Mesenchymal stem cell (in vitro differentiated cells and primary cell): ENCODE measurements at regions not wholly inside any gene's neighbourhood (a gene's known extent, or its start where the extent isn't known, plus 50 kb on each side); places are given as distances from the start of the nearest gene placed in this dataset.

Source experiments
- DNase-seq: peaks from one replicate; pipeline ENCODE4 v3.0.0-alpha.2; 2013
- H2AFZ ChIP-seq: one replicate; pipeline ENCODE4 v1.6.1; 2013; ENCODE audit warnings: low read depth, mild to moderate bottlenecking, control low read depth, inconsistent platforms, low read length, moderate library complexity
- H2AK5ac ChIP-seq: 2 replicates; pipeline ENCODE4 v1.6.1; 2013; ENCODE audit warnings: low read length, moderate library complexity, mild to moderate bottlenecking, inconsistent platforms; ENCODE audit not compliant: severe bottlenecking
- H2BK120ac ChIP-seq: one replicate; pipeline ENCODE4 v1.6.1; 2013; ENCODE audit warnings: low read depth, mild to moderate bottlenecking, inconsistent platforms, low read length, moderate library complexity
- H2BK12ac ChIP-seq, 2 experiments: one replicate each; pipeline ENCODE4 v1.6.1; 2013; ENCODE audit warnings: inconsistent platforms in 2 of 2, low read length in 2 of 2, mild to moderate bottlenecking in 2 of 2, moderate library complexity in 2 of 2, control low read depth in 1 of 2
- H2BK15ac ChIP-seq: one replicate; pipeline ENCODE4 v1.6.1; 2013; ENCODE audit warnings: mild to moderate bottlenecking, low read depth, inconsistent platforms; ENCODE audit not compliant: poor library complexity, severe bottlenecking
- H2BK5ac ChIP-seq: 2 replicates; pipeline ENCODE4 v1.6.1; 2013; ENCODE audit warnings: low read depth, mild to moderate bottlenecking, low read length, control low read depth, inconsistent platforms; ENCODE audit not compliant: poor library complexity, severe bottlenecking
- H3K14ac ChIP-seq, 2 experiments: one replicate each; pipeline ENCODE4 v1.6.1; 2013; ENCODE audit warnings: inconsistent platforms in 2 of 2, low read length in 2 of 2, control low read depth in 1 of 2, mild to moderate bottlenecking in 1 of 2, moderate library complexity in 1 of 2
- H3K18ac ChIP-seq, 2 experiments: one replicate each; pipeline ENCODE4 v1.6.1; 2013; ENCODE audit warnings: inconsistent platforms in 2 of 2, low read length in 2 of 2, control low read depth in 1 of 2, low read depth in 1 of 2, mild to moderate bottlenecking in 1 of 2
- H3K23ac ChIP-seq, 2 experiments: one replicate each; pipeline ENCODE4 v1.6.1; 2013; ENCODE audit warnings: inconsistent platforms in 2 of 2, low read length in 2 of 2, mild to moderate bottlenecking in 2 of 2, moderate library complexity in 2 of 2, control low read depth in 1 of 2
- H3K27ac ChIP-seq: 2 replicates; pipeline ENCODE4 v1.5.1; 2013; ENCODE audit warnings: mild to moderate bottlenecking, moderate library complexity, low read length, control low read depth, inconsistent platforms; ENCODE audit not compliant: poor library complexity, severe bottlenecking
- H3K27me3 ChIP-seq, 2 experiments: 2 replicates each; pipeline versions ENCODE4 v1.6.1 to v1.7.0; 2013; ENCODE audit warnings: low read length in 2 of 2, mild to moderate bottlenecking in 2 of 2, moderate library complexity in 2 of 2, control low read depth in 1 of 2, inconsistent platforms in 1 of 2; ENCODE audit not compliant: control insufficient read depth in 1 of 2, insufficient read depth in 1 of 2
- H3K36me3 ChIP-seq, 2 experiments: 2 replicates each; pipeline versions ENCODE4 v1.6.1 to v1.7.0; 2013; ENCODE audit warnings: low read length in 2 of 2, control low read depth in 1 of 2, inconsistent platforms in 1 of 2, low read depth in 1 of 2, mild to moderate bottlenecking in 1 of 2; ENCODE audit not compliant: insufficient read depth in 2 of 2, control insufficient read depth in 1 of 2
- H3K4ac ChIP-seq, 2 experiments: one replicate each; pipeline ENCODE4 v1.6.1; 2013; ENCODE audit warnings: inconsistent platforms in 2 of 2, low read length in 2 of 2, mild to moderate bottlenecking in 2 of 2, moderate library complexity in 2 of 2, control low read depth in 1 of 2, low read depth in 1 of 2
- H3K4me1 ChIP-seq: 2 replicates; pipeline ENCODE4 v1.6.1; 2013; ENCODE audit warnings: low read depth, low read length, control low read depth; ENCODE audit not compliant: control insufficient read depth, insufficient read depth
- H3K4me2 ChIP-seq: 2 replicates; pipeline ENCODE4 v1.6.1; 2013; ENCODE audit warnings: low read length, mild to moderate bottlenecking, inconsistent platforms; ENCODE audit not compliant: poor library complexity, severe bottlenecking
- H3K4me3 ChIP-seq, 2 experiments: 2 replicates each; pipeline versions ENCODE4 v1.5.1 to v1.7.0; 2013; ENCODE audit warnings: low read length in 2 of 2, mild to moderate bottlenecking in 2 of 2, control low read depth in 1 of 2, low read depth in 1 of 2; ENCODE audit not compliant: insufficient read depth in 1 of 2
- H3K79me1 ChIP-seq: replicated peaks from 2 replicates; pipeline ENCODE4 v1.6.1; 2013; ENCODE audit warnings: mild to moderate bottlenecking, control low read depth, low read length, inconsistent platforms; ENCODE audit not compliant: poor library complexity, severe bottlenecking
- H3K9ac ChIP-seq: 2 replicates; pipeline ENCODE4 v1.7.0; 2013; ENCODE audit warnings: mild to moderate bottlenecking, low read length, moderate library complexity
- H3K9me3 ChIP-seq: 2 replicates; pipeline ENCODE4 v1.7.0; 2013; ENCODE audit warnings: mild to moderate bottlenecking, low read length; ENCODE audit not compliant: control insufficient read depth
- H4K8ac ChIP-seq: one replicate; pipeline ENCODE4 v1.6.1; 2013; ENCODE audit warnings: inconsistent platforms, mild to moderate bottlenecking, low read length, moderate library complexity
- H4K91ac ChIP-seq: one replicate; pipeline ENCODE4 v1.6.1; 2013; ENCODE audit warnings: mild to moderate bottlenecking, low read length, inconsistent platforms
- WGBS: methylation state at CpG from one replicate; pipeline ENCODE4 v1.1.7; 2013; ENCODE audit warnings: mixed read lengths; 5-methylcytosine and 5-hydroxymethylcytosine counted together

- no peak for DNase-seq
- no peak overlapping the region for H3K18ac ChIP-seq
- no peak overlapping the region for H2AFZ ChIP-seq
- H3K4ac ChIP-seq: no peak overlapping the region
- H3K36me3 ChIP-seq: no peaks in the 10 kb centered on the region
- no peak overlapping the region for H2BK5ac ChIP-seq
- no peak overlapping the region for H4K8ac ChIP-seq
- H3K4me3 ChIP-seq: no peak overlapping the region
- no peak overlapping the region for H3K9ac ChIP-seq
- H3K79me1 ChIP-seq: no peaks in the 10 kb centered on the region
- peaks cover 3% of the 10 kb centered on the region for H3K9me3 ChIP-seq
- no peak overlapping the region for H4K91ac ChIP-seq
- no peaks in the 10 kb centered on the region for H3K27me3 ChIP-seq
- no peak overlapping the region for H3K27ac ChIP-seq
- no peak overlapping the region for H3K4me2 ChIP-seq
- no peak overlapping the region for H3K14ac ChIP-seq
- H2BK12ac ChIP-seq: no peak overlapping the region
- 95% methylated on average over 1 of the region's 1 CpG for WGBS
- no peak overlapping the region for H2BK15ac ChIP-seq
- no peaks in the 10 kb centered on the region for H3K4me1 ChIP-seq
- H3K23ac ChIP-seq: no peak overlapping the region
- no peak overlapping the region for H2BK120ac ChIP-seq
- no peak overlapping the region for H2AK5ac ChIP-seq
Measured at GRCh38 chr11:121839781-121840180, 276.2 kb downstream of the BLID start.

GRCh38 chr11:121838571-121838970, 277.4 kb downstream of the BLID start:
- Histone ChIP-seq H3K9me3 (peaks cover 16% of the 10 kb centered on the region), H4K91ac (no peak overlapping the region)

GRCh38 chr11:121833970-121834369, 282.0 kb downstream of the BLID start:
- H4K8ac ChIP-seq: no peak overlapping the region
- DNase-seq: no peak
- H2AK5ac ChIP-seq: no peak overlapping the region
- H3K36me3 ChIP-seq: no peaks in the 10 kb centered on the region
- no peak overlapping the region for H3K14ac ChIP-seq
- H3K27me3 ChIP-seq: no peaks in the 10 kb centered on the region
- H3K9ac ChIP-seq: no peak overlapping the region
- H3K4ac ChIP-seq: no peak overlapping the region
- H2AFZ ChIP-seq: no peak overlapping the region
- H2BK12ac ChIP-seq: no peak overlapping the region
- H3K23ac ChIP-seq: no peak overlapping the region
- H2BK5ac ChIP-seq: no peak overlapping the region
- H3K4me3 ChIP-seq: no peak overlapping the region
- no peak overlapping the region for H3K4me2 ChIP-seq
- H3K4me1 ChIP-seq: no peaks in the 10 kb centered on the region
- H2BK15ac ChIP-seq: no peak overlapping the region
- H4K91ac ChIP-seq: no peak overlapping the region
- H3K18ac ChIP-seq: no peak overlapping the region
- no peak overlapping the region for H2BK120ac ChIP-seq
- no peak overlapping the region for H3K27ac ChIP-seq
- peaks cover 34% of the 10 kb centered on the region for H3K9me3 ChIP-seq
- H3K79me1 ChIP-seq: no peaks in the 10 kb centered on the region

More at GRCh38 chr11:121838571-121838970, 277.4 kb downstream of the BLID start:
- Histone ChIP-seq H4K8ac (no peak overlapping the region), H3K27me3 (no peaks in the 10 kb centered on the region), H2BK5ac (no peak overlapping the region), H2AK5ac (no peak overlapping the region), H3K18ac (no peak overlapping the region), H3K4me3 (no peak overlapping the region), H3K4me1 (no peaks in the 10 kb centered on the region), H3K36me3 (no peaks in the 10 kb centered on the region), H2AFZ (no peak overlapping the region), H3K4me2 (no peak overlapping the region), H2BK120ac (no peak overlapping the region), H2BK15ac (no peak overlapping the region), H3K4ac (no peak overlapping the region), H3K79me1 (no peaks in the 10 kb centered on the region), H3K23ac (no peak overlapping the region), H3K9ac (no peak overlapping the region), H3K14ac (no peak overlapping the region), H2BK12ac (no peak overlapping the region), H3K27ac (no peak overlapping the region)
- DNase-seq: no peak
- WGBS: 75% methylated on average over 1 of the region's 1 CpG

- no peak overlapping the region for H3K14ac ChIP-seq
- no peak overlapping the region for H2BK120ac ChIP-seq
- no peak overlapping the region for H2BK15ac ChIP-seq
- no peak overlapping the region for H3K27ac ChIP-seq
- no peaks in the 10 kb centered on the region for H3K79me1 ChIP-seq
- DNase-seq: peak; percentile 96
- H4K8ac ChIP-seq: no peak overlapping the region
- H3K23ac ChIP-seq: no peak overlapping the region
- H3K4me3 ChIP-seq: peak overlapping the region in 1 of 2 experiments; percentile 27
- H3K4me1 ChIP-seq: no peaks in the 10 kb centered on the region
- no peak overlapping the region for H3K4ac ChIP-seq
- peak overlapping the region; percentile 80 for H3K9ac ChIP-seq
- H2BK12ac ChIP-seq: no peak overlapping the region
- H3K4me2 ChIP-seq: no peak overlapping the region
- H3K27me3 ChIP-seq: no peaks in the 10 kb centered on the region
- H2BK5ac ChIP-seq: no peak overlapping the region
- peaks cover 25% of the 10 kb centered on the region for H3K9me3 ChIP-seq
- H2AK5ac ChIP-seq: no peak overlapping the region
- no peaks in the 10 kb centered on the region for H3K36me3 ChIP-seq
- H2AFZ ChIP-seq: no peak overlapping the region
- H4K91ac ChIP-seq: no peak overlapping the region
- WGBS: 11% methylated on average over 2 of the region's 2 CpGs
- H3K18ac ChIP-seq: no peak overlapping the region
Measured at GRCh38 chr11:121829159-121829643, 286.8 kb downstream of the BLID start.
